ENCODE measurements at regions not wholly inside any gene's neighbourhood (a gene's known extent, or its start where the extent isn't known, plus 50 kb on each side); places are given as distances from the start of the nearest gene placed in this dataset.

GRCh38 chr4:13933191-13933590 lies 305.7 kb upstream of the BOD1L1 start:
- H3K4me3 ChIP-seq (ENCODE audit: low read length): no peak overlapping the region
- TF ChIP-seq ZNF274 (IDR thresholded peaks at IDR 0.05; ENCODE audit: low read depth, low read length): no peak

- TF ChIP-seq ZNF274 (IDR thresholded peaks at IDR 0.05; ENCODE audit: low read depth, low read length): no peak
Measured at GRCh38 chr4:13938299-13938698, 310.8 kb upstream of the BOD1L1 start.

GRCh38 chr4:13940921-13941320 lies 313.4 kb upstream of the BOD1L1 start:
- no peak overlapping the region for H3K4me3 ChIP-seq (ENCODE audit: low read length)
- no peak for TF ChIP-seq ZNF274 (IDR thresholded peaks at IDR 0.05; ENCODE audit: low read depth, low read length)

More at GRCh38 chr4:13938299-13938698, 310.8 kb upstream of the BOD1L1 start:
- no peak overlapping the region for H3K4me3 ChIP-seq (ENCODE audit: low read length)

- TF ChIP-seq ZNF274 (IDR thresholded peaks at IDR 0.05; ENCODE audit: low read depth, low read length): no peak
- H3K4me3 ChIP-seq (ENCODE audit: low read length): no peak overlapping the region
Measured at GRCh38 chr4:13942977-13943376, 315.5 kb upstream of the BOD1L1 start.

GRCh38 chr4:13944095-13944511 lies 316.6 kb upstream of the BOD1L1 start:
- H3K4me3 ChIP-seq (ENCODE audit: low read length): no peak overlapping the region
- TF ChIP-seq ZNF274 (IDR thresholded peaks at IDR 0.05; ENCODE audit: low read depth, low read length): no peak

GRCh38 chr4:13947921-13948320 lies 320.4 kb upstream of the BOD1L1 start:
- no peak for TF ChIP-seq ZNF274 (IDR thresholded peaks at IDR 0.05; ENCODE audit: low read depth, low read length)

GRCh38 chr4:13950491-13950890 lies 323.0 kb upstream of the BOD1L1 start:
- no peak for TF ChIP-seq ZNF274 (IDR thresholded peaks at IDR 0.05; ENCODE audit: low read depth, low read length)
- H3K4me3 ChIP-seq (ENCODE audit: low read length): no peak overlapping the region

More at GRCh38 chr4:13947921-13948320, 320.4 kb upstream of the BOD1L1 start:
- no peak overlapping the region for H3K4me3 ChIP-seq (ENCODE audit: low read length)

GRCh38 chr4:13953083-13953482 lies 325.6 kb upstream of the BOD1L1 start:
- TF ChIP-seq ZNF274 (IDR thresholded peaks at IDR 0.05; ENCODE audit: low read depth, low read length): no peak
- no peak overlapping the region for H3K4me3 ChIP-seq (ENCODE audit: low read length)

- H3K4me3 ChIP-seq (ENCODE audit: low read length): no peak overlapping the region
- no peak for TF ChIP-seq ZNF274 (IDR thresholded peaks at IDR 0.05; ENCODE audit: low read depth, low read length)
Measured at GRCh38 chr4:13955551-13955950, 328.0 kb upstream of the BOD1L1 start.

- TF ChIP-seq ZNF274 (IDR thresholded peaks at IDR 0.05; ENCODE audit: low read depth, low read length): no peak
- no peak overlapping the region for H3K4me3 ChIP-seq (ENCODE audit: low read length)
Measured at GRCh38 chr4:13956947-13957346, 329.4 kb upstream of the BOD1L1 start.

GRCh38 chr4:13957871-13958270 lies 330.3 kb upstream of the BOD1L1 start:
- H3K4me3 ChIP-seq (ENCODE audit: low read length): no peak overlapping the region
- no peak for TF ChIP-seq ZNF274 (IDR thresholded peaks at IDR 0.05; ENCODE audit: low read depth, low read length)

- no peak for TF ChIP-seq ZNF274 (IDR thresholded peaks at IDR 0.05; ENCODE audit: low read depth, low read length)
- no peak overlapping the region for H3K4me3 ChIP-seq (ENCODE audit: low read length)
Measured at GRCh38 chr4:13963601-13964000, 336.1 kb upstream of the BOD1L1 start.

GRCh38 chr4:13966231-13967195 lies 339.0 kb upstream of the BOD1L1 start:
- no peak for TF ChIP-seq ZNF274 (IDR thresholded peaks at IDR 0.05; ENCODE audit: low read depth, low read length)
- H3K4me3 ChIP-seq (ENCODE audit: low read length): no peak overlapping the region

GRCh38 chr4:13968723-13969122 lies 341.2 kb upstream of the BOD1L1 start:
- no peak for TF ChIP-seq ZNF274 (IDR thresholded peaks at IDR 0.05; ENCODE audit: low read depth, low read length)
- no peak overlapping the region for H3K4me3 ChIP-seq (ENCODE audit: low read length)

- no peak for TF ChIP-seq ZNF274 (IDR thresholded peaks at IDR 0.05; ENCODE audit: low read depth, low read length)
- H3K4me3 ChIP-seq (ENCODE audit: low read length): no peak overlapping the region
Measured at GRCh38 chr4:13970349-13970748, 342.8 kb upstream of the BOD1L1 start.

All from GM08714 (cell line).